Renal cortical epithelial cell (primary cell): ENCODE measurements at regions not wholly inside any gene's neighbourhood (a gene's known extent, or its start where the extent isn't known, plus 50 kb on each side); places are given as distances from the start of the nearest gene placed in this dataset.

Source experiments
- DNase-seq: peaks from one replicate; pipeline ENCODE4 v3.0.0-alpha.2; 2011; ENCODE audit warnings: low read depth

- peak; percentile 70 for DNase-seq
These were observed 159.1 kb downstream of the LURAP1L start for GRCh38 chr9:12933957-12934356.

DNA sequence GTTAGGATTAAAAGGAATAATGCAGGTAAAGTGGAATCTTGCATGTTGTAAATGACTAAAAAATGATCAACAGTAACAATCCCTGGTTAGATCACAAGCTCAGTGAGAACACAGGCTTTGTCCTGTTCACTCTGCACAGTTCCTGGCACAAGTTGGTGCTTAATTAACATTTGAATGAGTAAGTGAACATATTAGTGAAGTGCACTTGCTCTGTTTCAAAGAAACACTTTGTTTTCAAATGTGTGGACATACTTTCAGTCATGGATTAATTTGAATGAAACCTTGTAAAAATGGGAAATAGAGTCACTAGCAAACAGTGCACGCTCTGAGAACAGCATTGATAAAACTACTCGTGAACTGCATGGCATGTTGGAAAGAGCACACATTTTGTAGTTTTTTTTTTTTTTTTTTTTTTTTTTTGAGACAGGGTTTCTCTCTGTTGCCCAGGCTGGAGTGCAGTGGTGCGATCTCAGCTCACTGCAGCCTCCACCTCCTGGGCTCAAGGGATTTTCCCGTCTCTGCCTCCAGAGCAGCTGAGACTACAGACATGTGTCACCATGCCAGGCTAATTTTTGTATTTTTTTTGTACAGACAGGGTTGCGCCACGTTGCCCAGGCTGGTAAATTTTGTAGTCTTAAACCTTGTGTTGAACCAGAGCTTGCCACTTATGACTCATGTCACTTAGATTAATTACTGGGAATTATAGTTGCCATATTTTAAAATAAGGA, 159.9 kb downstream of the LURAP1L start:
- DNase-seq: peak; percentile 37

DNA sequence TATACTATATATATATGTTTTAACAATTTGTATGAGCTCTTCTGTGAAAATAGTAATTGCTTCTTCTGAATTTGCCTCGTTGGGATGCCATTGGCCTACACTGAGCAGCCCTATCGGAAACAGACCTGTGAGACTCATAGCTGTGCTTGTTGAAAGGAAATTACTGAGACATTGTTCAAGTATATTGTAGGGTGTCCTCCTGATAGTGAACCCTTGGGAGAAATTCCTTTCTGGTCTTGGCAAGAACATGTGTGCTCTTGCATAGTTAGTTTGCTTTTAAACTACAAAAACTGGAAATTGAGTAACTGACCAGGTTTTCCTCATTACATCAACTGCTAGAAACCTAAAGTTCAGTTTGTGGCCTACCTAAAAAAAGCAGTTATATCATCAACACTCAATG, 160.9 kb downstream of the LURAP1L start:
- no peak for DNase-seq

GRCh38 chr9:12954441-12954840, 179.6 kb downstream of the LURAP1L start:
- DNase-seq: no peak

DNA sequence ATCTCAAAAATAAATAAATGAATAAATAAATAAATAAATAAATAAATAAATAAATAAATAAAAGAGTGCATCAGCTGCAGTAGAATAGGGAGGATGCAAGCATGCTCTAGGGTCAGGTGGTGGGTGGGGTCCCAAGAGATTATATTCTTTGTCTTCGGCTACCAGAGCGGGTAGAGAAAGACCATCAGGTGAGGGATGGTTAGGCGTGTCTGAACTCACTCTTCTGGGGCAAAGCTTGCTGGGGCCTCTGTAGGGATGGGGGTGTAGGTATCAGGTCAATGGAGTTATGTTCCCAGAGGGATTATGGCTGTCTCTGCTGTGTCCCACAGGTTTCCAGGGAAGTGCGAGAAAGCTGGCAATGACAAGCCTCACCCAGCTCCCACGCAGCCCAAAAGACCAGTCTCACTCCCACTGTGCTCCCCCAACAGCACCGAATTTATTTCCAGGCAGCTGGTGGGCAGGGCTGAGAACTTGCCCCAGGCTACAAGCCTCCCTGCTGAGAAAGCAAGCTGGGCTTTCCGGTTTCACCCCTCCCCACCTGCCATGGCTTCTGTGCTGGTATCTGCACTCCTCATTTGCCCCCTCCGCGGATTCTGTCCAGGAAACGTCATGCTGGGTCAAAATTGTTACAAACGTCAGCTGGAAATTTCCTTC, 180.8 kb downstream of the LURAP1L start:
- no peak for DNase-seq

DNA sequence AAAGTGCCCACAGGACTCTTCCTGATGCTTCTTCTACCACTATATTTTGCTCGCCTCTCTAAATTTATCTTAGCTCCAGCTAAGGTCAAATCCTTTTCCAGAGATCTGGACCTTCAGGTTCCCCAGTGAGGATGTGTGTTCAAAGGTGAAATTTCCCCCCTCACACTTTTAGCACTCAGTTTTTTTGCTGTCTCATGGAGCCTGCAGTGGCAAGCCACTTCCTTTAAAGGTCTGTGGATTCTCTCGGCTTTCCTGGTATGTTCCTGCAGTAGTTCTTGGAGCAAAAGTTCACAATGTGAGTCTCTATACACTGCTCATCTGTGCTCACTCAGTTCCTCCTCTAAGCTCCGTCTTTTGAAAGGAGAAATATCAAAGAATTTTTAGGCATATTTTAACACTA, 181.4 kb downstream of the LURAP1L start:
- no peak for DNase-seq

GRCh38 chr9:12956805-12957204, 182.0 kb downstream of the LURAP1L start:
- DNase-seq: no peak

GRCh38 chr9:12958279-12958678, 183.5 kb downstream of the LURAP1L start:
- DNase-seq: no peak

GRCh38 chr9:12958708-12959107, 183.9 kb downstream of the LURAP1L start:
- DNase-seq: no peak

- peak; percentile 6 for DNase-seq
These were observed 186.5 kb downstream of the LURAP1L start for GRCh38 chr9:12961276-12961809.

- DNase-seq: no peak
These were observed 188.7 kb downstream of the LURAP1L start for GRCh38 chr9:12963537-12963936.

DNA sequence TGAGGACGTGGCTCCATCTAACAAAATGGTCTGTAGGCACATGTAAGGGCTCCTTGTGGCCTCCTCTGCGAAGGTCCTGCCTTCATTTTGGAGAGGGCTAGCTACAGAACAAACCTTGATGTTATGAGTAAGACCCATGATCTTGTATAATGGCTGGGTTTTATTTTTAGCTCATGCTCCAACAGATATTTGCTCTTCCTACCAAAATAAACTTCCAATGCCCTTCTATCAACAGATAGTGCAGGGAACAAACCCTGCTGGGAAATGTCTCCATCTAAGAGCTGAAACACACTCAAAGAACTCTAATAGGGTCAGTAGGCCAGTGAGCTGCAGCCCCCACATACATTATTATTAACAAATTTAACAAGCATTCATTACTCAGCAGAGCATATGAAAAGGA, 189.5 kb downstream of the LURAP1L start:
- DNase-seq: no peak

DNA sequence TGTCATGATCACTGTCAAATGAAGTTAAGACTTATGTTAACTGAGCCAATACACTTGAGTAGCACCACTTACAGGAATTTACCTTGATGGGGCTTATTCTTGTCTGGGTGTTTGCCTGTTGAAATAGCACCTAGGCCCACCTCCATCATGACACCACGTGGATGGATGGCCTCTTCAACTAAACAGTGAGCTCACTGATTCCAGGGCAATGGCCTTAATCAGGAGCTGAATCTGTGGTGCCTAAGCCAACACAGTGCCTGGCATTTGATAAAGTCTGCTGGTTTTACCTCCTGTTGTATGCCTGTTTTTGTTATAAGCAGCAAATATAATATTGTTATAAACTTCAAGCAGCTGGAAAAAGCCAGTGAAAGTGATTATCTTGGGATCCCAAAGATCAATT, 190.5 kb downstream of the LURAP1L start:
- no peak for DNase-seq

- DNase-seq: no peak
These were observed 193.3 kb downstream of the LURAP1L start for GRCh38 chr9:12968093-12968492.

DNA sequence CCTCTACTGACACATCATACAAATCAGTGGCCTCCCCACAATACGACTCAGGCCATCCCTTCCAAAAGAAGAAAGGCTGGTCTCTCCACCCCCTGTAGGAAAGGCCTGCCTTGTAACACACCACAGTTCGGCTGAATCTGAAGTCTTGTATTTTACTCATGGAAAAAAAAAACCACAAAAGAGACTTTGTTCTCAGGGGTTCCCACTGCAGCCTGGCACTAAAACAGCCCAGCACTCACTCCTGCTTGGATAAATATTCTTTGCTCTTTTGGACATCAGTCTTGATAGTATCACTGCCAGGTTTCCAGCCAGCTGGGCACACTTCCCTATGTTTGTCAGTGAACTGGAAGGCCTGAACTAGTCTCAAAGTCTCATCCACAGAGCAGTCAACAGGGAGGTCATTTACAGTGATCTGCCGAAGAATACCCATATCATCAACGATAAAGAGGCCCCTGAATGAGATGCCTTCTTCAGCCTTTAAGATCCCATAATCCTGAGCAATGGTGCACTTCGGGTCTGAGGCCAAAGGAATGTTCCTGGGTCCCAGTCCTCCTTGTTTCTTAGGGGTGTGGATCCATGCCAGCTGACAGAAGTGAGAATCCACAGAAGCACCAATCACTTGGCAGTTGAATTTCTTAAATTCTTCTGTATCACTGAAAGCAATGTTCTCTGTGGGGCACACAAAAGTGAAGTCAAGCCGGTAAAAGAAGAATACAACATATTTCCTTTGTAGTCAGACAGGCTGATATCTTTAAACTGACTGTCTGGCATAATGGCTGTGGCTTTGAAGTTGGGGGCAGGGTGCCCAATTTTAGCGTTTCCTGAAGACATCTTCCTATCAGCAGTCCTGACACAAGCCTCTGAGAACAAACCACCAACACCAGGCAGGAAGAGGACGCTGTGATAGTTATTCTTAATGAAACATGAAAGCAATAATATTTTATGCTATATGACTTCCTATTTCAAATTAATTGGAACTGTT, 198.1 kb downstream of the LURAP1L start:
- no peak for DNase-seq

- peak; percentile 6 for DNase-seq
These were observed 198.9 kb downstream of the LURAP1L start for GRCh38 chr9:12973710-12974109.

DNA sequence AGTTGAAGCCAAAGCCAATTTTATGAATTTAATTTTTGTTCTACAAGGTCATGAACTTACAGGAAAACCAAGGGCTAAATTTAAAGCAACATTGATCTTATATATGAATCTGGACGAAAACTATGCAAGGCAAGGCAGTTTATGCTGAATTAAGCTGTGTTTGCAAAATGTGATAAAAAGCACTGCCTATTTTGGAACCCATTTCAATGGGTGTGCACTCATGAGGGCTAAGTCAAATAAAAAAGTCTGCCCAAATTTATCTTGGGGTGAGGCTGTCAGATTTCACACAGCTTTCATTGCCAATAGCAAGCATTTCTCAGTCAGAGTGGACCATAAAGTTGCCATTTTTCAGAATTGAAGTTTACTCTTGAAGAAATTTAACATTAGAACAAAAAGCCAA, 199.9 kb downstream of the LURAP1L start:
- DNase-seq: no peak

GRCh38 chr9:12975496-12975895, 200.7 kb downstream of the LURAP1L start:
- DNase-seq: no peak

- no peak for DNase-seq
These were observed 205.4 kb downstream of the LURAP1L start for GRCh38 chr9:12980085-12980851.

GRCh38 chr9:12988258-12988657, 213.4 kb downstream of the LURAP1L start:
- no peak for DNase-seq

GRCh38 chr9:12989669-12990068, 214.8 kb downstream of the LURAP1L start:
- DNase-seq: no peak
